Glutamatergic neuron (in vitro differentiated cells): ENCODE measurements at regions not wholly inside any gene's neighbourhood (a gene's known extent, or its start where the extent isn't known, plus 50 kb on each side); places are given as distances from the start of the nearest gene placed in this dataset.
"Not testable (repeated sequence)": the region's sequence is repeated elsewhere in the genome, so short reads cannot be mapped to it uniquely, and the experiment has no call there.

Experiments used
- DNase-seq: peaks from one replicate; pipeline ENCODE4 v3.0.0; 2022
- H3K27ac Mint-ChIP-seq: one replicate; pipeline ENCODE4 v1.8.0; 2020; ENCODE audit warnings: mild to moderate bottlenecking, mixed read lengths, inconsistent platforms; ENCODE audit not compliant: unreplicated experiment
- H3K27me3 Mint-ChIP-seq: one replicate; pipeline ENCODE4 v1.8.0; 2020; ENCODE audit warnings: mild to moderate bottlenecking, moderate library complexity, mixed read lengths, inconsistent platforms; ENCODE audit not compliant: unreplicated experiment
- H3K36me3 Mint-ChIP-seq: one replicate; pipeline ENCODE4 v1.8.0; 2020; ENCODE audit warnings: mild to moderate bottlenecking, mixed read lengths, inconsistent platforms; ENCODE audit not compliant: unreplicated experiment
- H3K4me1 Mint-ChIP-seq: one replicate; pipeline ENCODE4 v1.8.0; 2020; ENCODE audit warnings: mild to moderate bottlenecking, low read depth, mixed read lengths, inconsistent platforms; ENCODE audit not compliant: unreplicated experiment
- H3K4me3 Mint-ChIP-seq: one replicate; pipeline ENCODE4 v1.8.0; 2020; ENCODE audit warnings: mild to moderate bottlenecking, mixed read lengths, inconsistent platforms; ENCODE audit not compliant: unreplicated experiment
- H3K9me3 Mint-ChIP-seq: one replicate; pipeline ENCODE4 v1.8.0; 2020; ENCODE audit warnings: mild to moderate bottlenecking, moderate library complexity, mixed read lengths, inconsistent platforms; ENCODE audit not compliant: unreplicated experiment
- TF ChIP-seq, protein P1 (sequence below): fragments of 200-600 bp; sonication (generic); IDR thresholded peaks from one replicate; pipeline ENCODE4 v1.5.0; 2021; ENCODE audit not compliant: partially characterized antibody, unreplicated experiment

- no peaks in the 10 kb centered on the region for H3K9me3 Mint-ChIP-seq
- H3K36me3 Mint-ChIP-seq = peaks cover 9% of the 10 kb centered on the region
- H3K4me3 Mint-ChIP-seq = no peak overlapping the region
- H3K4me1 Mint-ChIP-seq = no peaks in the 10 kb centered on the region
- DNase-seq = no peak
- no peak overlapping the region for H3K27ac Mint-ChIP-seq
- H3K27me3 Mint-ChIP-seq = no peaks in the 10 kb centered on the region
- TF ChIP-seq, protein P1, sequence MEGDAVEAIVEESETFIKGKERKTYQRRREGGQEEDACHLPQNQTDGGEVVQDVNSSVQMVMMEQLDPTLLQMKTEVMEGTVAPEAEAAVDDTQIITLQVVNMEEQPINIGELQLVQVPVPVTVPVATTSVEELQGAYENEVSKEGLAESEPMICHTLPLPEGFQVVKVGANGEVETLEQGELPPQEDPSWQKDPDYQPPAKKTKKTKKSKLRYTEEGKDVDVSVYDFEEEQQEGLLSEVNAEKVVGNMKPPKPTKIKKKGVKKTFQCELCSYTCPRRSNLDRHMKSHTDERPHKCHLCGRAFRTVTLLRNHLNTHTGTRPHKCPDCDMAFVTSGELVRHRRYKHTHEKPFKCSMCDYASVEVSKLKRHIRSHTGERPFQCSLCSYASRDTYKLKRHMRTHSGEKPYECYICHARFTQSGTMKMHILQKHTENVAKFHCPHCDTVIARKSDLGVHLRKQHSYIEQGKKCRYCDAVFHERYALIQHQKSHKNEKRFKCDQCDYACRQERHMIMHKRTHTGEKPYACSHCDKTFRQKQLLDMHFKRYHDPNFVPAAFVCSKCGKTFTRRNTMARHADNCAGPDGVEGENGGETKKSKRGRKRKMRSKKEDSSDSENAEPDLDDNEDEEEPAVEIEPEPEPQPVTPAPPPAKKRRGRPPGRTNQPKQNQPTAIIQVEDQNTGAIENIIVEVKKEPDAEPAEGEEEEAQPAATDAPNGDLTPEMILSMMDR = no peak
These were observed 679.3 kb downstream of the JRKL start for GRCh38 chr11:97069160-97069559.

- H3K9me3 Mint-ChIP-seq = no peaks in the 10 kb centered on the region
- TF ChIP-seq, protein P1 = no peak
These were observed 682.6 kb downstream of the JRKL start for GRCh38 chr11:97072420-97072819.

DNA sequence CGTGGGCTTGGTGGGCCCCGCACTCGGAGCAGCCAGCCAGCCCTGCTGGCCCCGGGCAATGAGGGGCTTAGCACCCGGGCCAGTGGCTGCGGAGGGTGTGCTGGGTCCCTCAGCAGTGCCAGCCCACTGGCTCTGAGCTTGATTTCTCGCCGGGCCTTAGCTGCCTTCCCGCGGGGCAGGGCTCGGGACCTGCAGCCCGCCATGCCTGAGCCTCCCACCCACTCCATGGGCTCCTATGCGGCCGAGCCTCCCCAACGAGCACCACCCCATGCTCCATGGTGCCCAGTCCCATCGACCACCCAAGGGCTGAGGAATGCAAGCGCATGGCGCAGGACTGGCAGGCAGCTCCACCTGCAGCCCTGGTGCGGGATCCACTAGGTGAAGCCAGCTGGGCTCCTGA is 686.9 kb downstream of the JRKL start:
- not testable (repeated sequence) for H3K36me3 Mint-ChIP-seq, H3K27me3 Mint-ChIP-seq, DNase-seq, H3K27ac Mint-ChIP-seq, H3K4me3 Mint-ChIP-seq, H3K4me1 Mint-ChIP-seq, H3K9me3 Mint-ChIP-seq

More at GRCh38 chr11:97072420-97072819, 682.6 kb downstream of the JRKL start:
- Mint-ChIP-seq H3K27me3 (no peaks in the 10 kb centered on the region), H3K4me1 (no peaks in the 10 kb centered on the region), H3K27ac (no peak overlapping the region), H3K36me3 (peaks cover 9% of the 10 kb centered on the region), H3K4me3 (no peak overlapping the region)
- DNase-seq = no peak

- no peak for DNase-seq
- Mint-ChIP-seq H3K36me3 (peaks cover 5% of the 10 kb centered on the region), H3K4me3 (no peak overlapping the region), H3K4me1 (no peaks in the 10 kb centered on the region), H3K27me3 (no peaks in the 10 kb centered on the region), H3K27ac (no peak overlapping the region), H3K9me3 (no peaks in the 10 kb centered on the region)
- TF ChIP-seq, protein P1 = no peak
These were observed 688.6 kb downstream of the JRKL start for GRCh38 chr11:97078443-97078842.

GRCh38 chr11:97079244-97079643 is 689.4 kb downstream of the JRKL start:
- Mint-ChIP-seq H3K27me3 (no peaks in the 10 kb centered on the region), H3K36me3 (no peaks in the 10 kb centered on the region)
- no peak for DNase-seq

More at GRCh38 chr11:97079244-97079643, 689.4 kb downstream of the JRKL start:
- Mint-ChIP-seq H3K4me3 (no peak overlapping the region), H3K27ac (no peak overlapping the region), H3K4me1 (no peaks in the 10 kb centered on the region), H3K9me3 (no peaks in the 10 kb centered on the region)
- TF ChIP-seq, protein P1 = no peak
